22Rv1 (cell line): ENCODE measurements at regions not wholly inside any gene's neighbourhood (a gene's known extent, or its start where the extent isn't known, plus 50 kb on each side); places are given as distances from the start of the nearest gene placed in this dataset.

ENCODE experiments used
- ZFX ChIP-seq: fragments of 450-650 bp; IDR thresholded peaks from 2 replicates; pipeline ENCODE4 v1.6.1; 2017; ENCODE audit warnings: antibody characterized with exemption, borderline replicate concordance
- TF ChIP-seq, protein P1 (sequence below): fragments of 450-650 bp; IDR thresholded peaks from 2 replicates; pipeline ENCODE4 v1.5.1; 2017; ENCODE audit warnings: mild to moderate bottlenecking

GRCh38 chr7:94251-94801, 98.0 kb upstream of the FAM20C start:
- TF ChIP-seq, protein P1, sequence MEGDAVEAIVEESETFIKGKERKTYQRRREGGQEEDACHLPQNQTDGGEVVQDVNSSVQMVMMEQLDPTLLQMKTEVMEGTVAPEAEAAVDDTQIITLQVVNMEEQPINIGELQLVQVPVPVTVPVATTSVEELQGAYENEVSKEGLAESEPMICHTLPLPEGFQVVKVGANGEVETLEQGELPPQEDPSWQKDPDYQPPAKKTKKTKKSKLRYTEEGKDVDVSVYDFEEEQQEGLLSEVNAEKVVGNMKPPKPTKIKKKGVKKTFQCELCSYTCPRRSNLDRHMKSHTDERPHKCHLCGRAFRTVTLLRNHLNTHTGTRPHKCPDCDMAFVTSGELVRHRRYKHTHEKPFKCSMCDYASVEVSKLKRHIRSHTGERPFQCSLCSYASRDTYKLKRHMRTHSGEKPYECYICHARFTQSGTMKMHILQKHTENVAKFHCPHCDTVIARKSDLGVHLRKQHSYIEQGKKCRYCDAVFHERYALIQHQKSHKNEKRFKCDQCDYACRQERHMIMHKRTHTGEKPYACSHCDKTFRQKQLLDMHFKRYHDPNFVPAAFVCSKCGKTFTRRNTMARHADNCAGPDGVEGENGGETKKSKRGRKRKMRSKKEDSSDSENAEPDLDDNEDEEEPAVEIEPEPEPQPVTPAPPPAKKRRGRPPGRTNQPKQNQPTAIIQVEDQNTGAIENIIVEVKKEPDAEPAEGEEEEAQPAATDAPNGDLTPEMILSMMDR: no peak
- TF ChIP-seq ZFX: no peak
